ENCODE measurements at regions not wholly inside any gene's neighbourhood (a gene's known extent, or its start where the extent isn't known, plus 50 kb on each side); places are given as distances from the start of the nearest gene placed in this dataset.
"Not testable (repeated sequence)": the region's sequence is repeated elsewhere in the genome, so short reads cannot be mapped to it uniquely, and the experiment has no call there.

- TF ChIP-seq ZFX (IDR thresholded peaks at IDR 0.05; ENCODE audit: borderline replicate concordance) (no peak), CTCF (IDR thresholded peaks at IDR 0.05) (no peak)
- H3K27ac ChIP-seq: no peak overlapping the region
Observed at GRCh38 chr14:85182282-85182681, 347.7 kb upstream of the FLRT2 start.

GRCh38 chr14:85186082-85186481, 343.9 kb upstream of the FLRT2 start:
- TF ChIP-seq ZFX (IDR thresholded peaks at IDR 0.05; ENCODE audit: borderline replicate concordance) (no peak), CTCF (IDR thresholded peaks at IDR 0.05) (no peak)
- H3K27ac ChIP-seq: no peak overlapping the region

GRCh38 chr14:85187521-85187920, 342.4 kb upstream of the FLRT2 start:
- no peak for TF ChIP-seq ZFX (IDR thresholded peaks at IDR 0.05; ENCODE audit: borderline replicate concordance)
- TF ChIP-seq CTCF (IDR thresholded peaks at IDR 0.05): no peak
- no peak overlapping the region for H3K27ac ChIP-seq

GRCh38 chr14:85188836-85189235, 341.1 kb upstream of the FLRT2 start:
- H3K27ac ChIP-seq: no peak overlapping the region
- no peak for TF ChIP-seq ZFX (IDR thresholded peaks at IDR 0.05; ENCODE audit: borderline replicate concordance)
- no peak for TF ChIP-seq CTCF (IDR thresholded peaks at IDR 0.05)

DNA sequence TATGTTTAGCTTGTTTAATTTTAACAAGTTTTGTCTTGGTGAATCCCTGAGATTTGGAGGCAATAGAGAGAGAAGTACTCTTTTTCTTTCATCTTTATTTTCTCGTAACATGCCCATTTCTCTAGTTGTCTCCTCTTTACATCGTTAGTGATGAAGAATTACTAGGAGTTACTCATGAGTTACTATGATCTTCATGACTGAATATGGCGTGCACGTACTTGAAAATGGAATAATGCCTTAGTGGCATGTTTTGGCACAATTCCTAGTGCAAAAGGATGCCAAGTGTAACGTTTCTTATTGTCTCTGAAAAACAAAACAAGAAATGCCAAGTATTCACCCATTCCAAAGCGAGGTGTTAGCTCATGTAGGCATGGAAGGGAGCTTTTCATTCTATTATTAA, 340.7 kb upstream of the FLRT2 start:
- not testable (repeated sequence) for H3K27ac ChIP-seq

- TF ChIP-seq ZFX (IDR thresholded peaks at IDR 0.05; ENCODE audit: borderline replicate concordance) (no peak), CTCF (IDR thresholded peaks at IDR 0.05) (no peak)
- H3K27ac ChIP-seq: no peak overlapping the region
Observed at GRCh38 chr14:85190251-85190650, 339.7 kb upstream of the FLRT2 start.

GRCh38 chr14:85191986-85192385, 338.0 kb upstream of the FLRT2 start:
- no peak overlapping the region for H3K27ac ChIP-seq
- no peak for TF ChIP-seq CTCF (IDR thresholded peaks at IDR 0.05)
- no peak for TF ChIP-seq ZFX (IDR thresholded peaks at IDR 0.05; ENCODE audit: borderline replicate concordance)

DNA sequence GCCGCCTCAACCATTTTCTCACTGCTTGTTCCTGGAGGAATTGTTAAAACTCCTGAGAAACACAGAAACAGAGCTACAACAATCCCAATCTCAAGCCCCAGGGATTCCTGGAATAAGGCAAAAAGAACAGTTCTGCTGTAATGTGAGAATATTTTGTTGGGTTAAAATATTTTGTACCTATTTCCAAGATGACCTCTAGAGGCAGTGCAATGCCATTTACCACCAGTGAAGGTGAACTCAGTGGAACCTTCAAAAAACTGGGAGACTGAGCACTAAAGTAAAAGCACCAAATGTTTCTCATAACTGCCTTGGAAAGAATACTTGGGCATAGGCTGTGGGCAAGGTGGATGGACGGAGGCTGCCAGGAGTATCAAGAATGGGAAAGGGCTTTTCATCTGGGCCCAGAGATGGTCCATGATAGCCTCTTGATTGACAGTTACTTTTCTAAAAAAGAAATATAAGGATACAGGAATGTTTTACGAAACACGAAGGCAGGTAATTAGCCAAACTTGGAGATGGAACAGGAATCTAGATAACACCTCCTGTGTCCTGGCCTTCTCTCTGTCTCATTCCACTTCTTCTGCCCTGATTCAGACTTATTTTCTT, 334.0 kb upstream of the FLRT2 start:
- H3K27ac ChIP-seq: no peak overlapping the region
- TF ChIP-seq ZFX (IDR thresholded peaks at IDR 0.05; ENCODE audit: borderline replicate concordance) (no peak), CTCF (IDR thresholded peaks at IDR 0.05) (peak; percentile 81)

Measured in 22Rv1 (cell line).